Activated CD4-positive, alpha-beta T cell treated with anti-CD3 and anti-CD28 coated beads, Interleukin-10, Interleukin-2, amounts not matched to agents 100 ng/mL and 50 ng/mL, durations not matched to agents 16 hours and 8 hours (primary cell): ENCODE measurements at regions not wholly inside any gene's neighbourhood (a gene's known extent, or its start where the extent isn't known, plus 50 kb on each side); places are given as distances from the start of the nearest gene placed in this dataset.
"Not testable (repeated sequence)": the region's sequence is repeated elsewhere in the genome, so short reads cannot be mapped to it uniquely, and the experiment has no call there.

ENCODE experiments used
- DNase-seq: peaks from one replicate; pipeline ENCODE4 v3.0.0-alpha.2; 2020

- DNase-seq = not testable (repeated sequence)
Measured at GRCh38 chr17:20387549-20387948, 79.8 kb downstream of the LGALS9B start.

- peak; percentile 39 for DNase-seq
Measured at GRCh38 chr17:20381358-20382300, 85.7 kb downstream of the LGALS9B start.

GRCh38 chr17:20380625-20381024 is 86.7 kb downstream of the LGALS9B start:
- DNase-seq = not testable (repeated sequence)

- not testable (repeated sequence) for DNase-seq
Measured at GRCh38 chr17:20379251-20379650, 88.1 kb downstream of the LGALS9B start.

- DNase-seq = not testable (repeated sequence)
Measured at GRCh38 chr17:20376642-20377041, 90.7 kb downstream of the LGALS9B start.

- DNase-seq = not testable (repeated sequence)
Measured at GRCh38 chr17:20375745-20376144, 91.6 kb downstream of the LGALS9B start.
